K562 (cell line): ENCODE measurements at regions not wholly inside any gene's neighbourhood (a gene's known extent, or its start where the extent isn't known, plus 50 kb on each side); places are given as distances from the start of the nearest gene placed in this dataset.
A peak's percentile ranks its signal among the peaks of the same experiment; 100 is the strongest.

Experiments
- DACH1 ChIP-seq: fragments of 450-650 bp; IDR thresholded peaks from 2 replicates; pipeline ENCODE4 v1.6.1; 2018; ENCODE audit not compliant: partially characterized antibody
- ETS1 ChIP-seq: conservative IDR thresholded peaks from 2 replicates; pipeline ENCODE4 v1.6.1; 2011; ENCODE audit warnings: low read depth, mild to moderate bottlenecking, low read length; ENCODE audit not compliant: control insufficient read depth
- EWSR1 ChIP-seq: fragments of 450-650 bp; IDR thresholded peaks from 2 replicates; pipeline ENCODE4 v1.6.1; 2018; ENCODE audit warnings: borderline replicate concordance, mild to moderate bottlenecking, low read depth, moderate library complexity; ENCODE audit not compliant: partially characterized antibody
- FOS ChIP-seq: IDR thresholded peaks from 3 replicates; pipeline ENCODE4 v1.6.1; 2011; ENCODE audit not compliant: insufficient read length; ENCODE audit errors: extremely low read depth
- FOXK1 ChIP-seq: sonication (generic); formaldehyde crosslinking; IDR thresholded peaks from 2 replicates; pipeline ENCODE4 v1.8.0; 2022; ENCODE audit warnings: missing genetic modification reagents, mild to moderate bottlenecking, borderline replicate concordance
- KDM1A ChIP-seq, 2 experiments: fragments of 450-650 bp; IDR thresholded peaks; 2 replicates each; pipeline ENCODE4 v1.6.1; 2016; ENCODE audit warnings: mild to moderate bottlenecking in 2 of 2
- MCM7 ChIP-seq, 2 experiments: fragments of 450-650 bp; IDR thresholded peaks; 2 replicates each; pipeline ENCODE4 v1.6.1; 2016 to 2018
- MEF2D ChIP-seq: conservative IDR thresholded peaks from 2 replicates; pipeline ENCODE4 v1.6.1; 2016; ENCODE audit warnings: low read depth, missing genetic modification characterization, missing compliant biosample characterization
- RAD51 ChIP-seq: fragments of 450-650 bp; IDR thresholded peaks from 2 replicates; pipeline ENCODE4 v1.7.1; 2016; ENCODE audit warnings: low read depth, mild to moderate bottlenecking, borderline replicate concordance
- RBFOX2 ChIP-seq: fragments of 200-400 bp; formaldehyde crosslinking; IDR thresholded peaks from 2 replicates; pipeline ENCODE4 v1.6.1; 2017; ENCODE audit warnings: low read depth, mild to moderate bottlenecking, low read length, moderate library complexity
- SMARCA4 ChIP-seq: fragments of 450-650 bp; IDR thresholded peaks from 2 replicates; pipeline ENCODE4 v1.6.1; 2016
- STAG1 ChIP-seq: sonication (generic); formaldehyde crosslinking; IDR thresholded peaks from 2 replicates; pipeline ENCODE4 v1.5.0; 2020; ENCODE audit warnings: missing genetic modification reagents, borderline replicate concordance
- STAT5A ChIP-seq: IDR thresholded peaks from 2 replicates; pipeline ENCODE4 v1.6.1; 2012; ENCODE audit warnings: low read length, inconsistent platforms, borderline replicate concordance
- TEAD2 ChIP-seq: fragments of 450-650 bp; IDR thresholded peaks from 2 replicates; pipeline ENCODE4 v1.6.1; 2016; ENCODE audit warnings: missing genetic modification characterization, control low read depth, missing compliant biosample characterization
- ZBED1 ChIP-seq: IDR thresholded peaks from 2 replicates; pipeline ENCODE4 v1.6.1; 2014
- ZBTB1 ChIP-seq: sonication (generic); formaldehyde crosslinking; IDR thresholded peaks from 2 replicates; pipeline ENCODE4 v1.8.1; 2023; ENCODE audit warnings: missing genetic modification reagents, low read depth, mild to moderate bottlenecking, borderline replicate concordance
- ZNF282 ChIP-seq: sonication (generic); formaldehyde crosslinking; IDR thresholded peaks from 2 replicates; pipeline ENCODE4 v1.8.1; 2023; ENCODE audit warnings: missing genetic modification reagents
- ZNF324 ChIP-seq: fragments of 250-450 bp; sonication (Bioruptor Pico); IDR thresholded peaks from 2 replicates; pipeline ENCODE4 v1.4.0; 2020; ENCODE audit warnings: mild to moderate bottlenecking
- ZNF395 ChIP-seq: fragments of 200-800 bp; sonication (Bioruptor generic); IDR thresholded peaks from 2 replicates; pipeline ENCODE4 v1.6.1; 2017; ENCODE audit warnings: missing genetic modification characterization, missing compliant biosample characterization
- ZNF586 ChIP-seq: fragments of 450-650 bp; formaldehyde crosslinking; conservative IDR thresholded peaks from 2 replicates; pipeline ENCODE4 v1.4.0; 2020; ENCODE audit warnings: mild to moderate bottlenecking, moderate library complexity
- TF ChIP-seq, protein P1 (sequence below): sonication (generic); formaldehyde crosslinking; IDR thresholded peaks from 2 replicates; pipeline ENCODE4 v1.8.0; 2023; ENCODE audit warnings: mild to moderate bottlenecking, missing genetic modification reagents
- TF ChIP-seq, protein P2 (sequence below): fragments of 450-650 bp; formaldehyde crosslinking; IDR thresholded peaks from 2 replicates; pipeline ENCODE4 v1.4.0; 2022; ENCODE audit warnings: missing genetic modification characterization

DNA sequence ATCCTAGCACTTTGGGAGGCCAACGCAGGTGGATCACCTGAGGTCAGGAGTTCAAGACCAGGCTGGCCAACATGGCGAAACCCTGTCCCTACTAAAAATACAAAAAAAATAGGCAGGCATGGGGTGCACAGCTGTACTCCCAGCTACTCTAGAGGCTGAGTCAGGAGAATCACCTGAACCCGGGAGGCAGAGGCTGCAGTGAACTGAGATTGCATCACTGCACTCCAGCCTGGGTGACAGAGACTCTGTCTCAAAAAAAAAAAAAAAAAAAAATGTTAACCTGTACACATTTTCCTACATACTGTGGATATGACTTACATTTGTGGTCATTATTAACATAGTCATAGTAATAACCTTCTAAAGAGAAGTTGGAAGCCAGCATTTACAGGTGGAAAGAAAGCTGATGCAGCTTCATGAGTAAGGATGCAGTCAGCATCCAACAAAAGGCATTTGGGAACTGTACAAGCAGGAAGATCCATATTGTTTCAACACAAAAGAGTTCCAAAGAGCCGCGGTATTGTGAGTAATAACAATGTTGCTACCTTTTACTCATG lies 186.2 kb downstream of the GPX5 start (continued):
- no peak for TF ChIP-seq ZNF395 (CRISPR knock-in tag)
- TF ChIP-seq ZNF586 (CRISPR knock-in tag) = no peak
- no peak for TF ChIP-seq MEF2D (tag)
- no peak for TF ChIP-seq ZNF324 (CRISPR knock-in tag)
- no peak for TF ChIP-seq RAD51
- no peak for TF ChIP-seq DACH1
- TF ChIP-seq ETS1 = no peak
- TF ChIP-seq RBFOX2 = no peak
- no peak for TF ChIP-seq FOXK1 (CRISPR knock-in tag)
- TF ChIP-seq, protein P1, sequence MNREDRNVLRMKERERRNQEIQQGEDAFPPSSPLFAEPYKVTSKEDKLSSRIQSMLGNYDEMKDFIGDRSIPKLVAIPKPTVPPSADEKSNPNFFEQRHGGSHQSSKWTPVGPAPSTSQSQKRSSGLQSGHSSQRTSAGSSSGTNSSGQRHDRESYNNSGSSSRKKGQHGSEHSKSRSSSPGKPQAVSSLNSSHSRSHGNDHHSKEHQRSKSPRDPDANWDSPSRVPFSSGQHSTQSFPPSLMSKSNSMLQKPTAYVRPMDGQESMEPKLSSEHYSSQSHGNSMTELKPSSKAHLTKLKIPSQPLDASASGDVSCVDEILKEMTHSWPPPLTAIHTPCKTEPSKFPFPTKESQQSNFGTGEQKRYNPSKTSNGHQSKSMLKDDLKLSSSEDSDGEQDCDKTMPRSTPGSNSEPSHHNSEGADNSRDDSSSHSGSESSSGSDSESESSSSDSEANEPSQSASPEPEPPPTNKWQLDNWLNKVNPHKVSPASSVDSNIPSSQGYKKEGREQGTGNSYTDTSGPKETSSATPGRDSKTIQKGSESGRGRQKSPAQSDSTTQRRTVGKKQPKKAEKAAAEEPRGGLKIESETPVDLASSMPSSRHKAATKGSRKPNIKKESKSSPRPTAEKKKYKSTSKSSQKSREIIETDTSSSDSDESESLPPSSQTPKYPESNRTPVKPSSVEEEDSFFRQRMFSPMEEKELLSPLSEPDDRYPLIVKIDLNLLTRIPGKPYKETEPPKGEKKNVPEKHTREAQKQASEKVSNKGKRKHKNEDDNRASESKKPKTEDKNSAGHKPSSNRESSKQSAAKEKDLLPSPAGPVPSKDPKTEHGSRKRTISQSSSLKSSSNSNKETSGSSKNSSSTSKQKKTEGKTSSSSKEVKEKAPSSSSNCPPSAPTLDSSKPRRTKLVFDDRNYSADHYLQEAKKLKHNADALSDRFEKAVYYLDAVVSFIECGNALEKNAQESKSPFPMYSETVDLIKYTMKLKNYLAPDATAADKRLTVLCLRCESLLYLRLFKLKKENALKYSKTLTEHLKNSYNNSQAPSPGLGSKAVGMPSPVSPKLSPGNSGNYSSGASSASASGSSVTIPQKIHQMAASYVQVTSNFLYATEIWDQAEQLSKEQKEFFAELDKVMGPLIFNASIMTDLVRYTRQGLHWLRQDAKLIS (CRISPR knock-in tag) = no peak
- TF ChIP-seq STAT5A = no peak
- TF ChIP-seq STAG1 (CRISPR knock-in tag) = no peak
- peak; percentile 14; the same call in 1 of the 2 replicates for TF ChIP-seq SMARCA4
- no peak for TF ChIP-seq MCM7 (IDR thresholded peaks at IDR 0.05)
- no peak for TF ChIP-seq ZBED1
- TF ChIP-seq, protein P2, sequence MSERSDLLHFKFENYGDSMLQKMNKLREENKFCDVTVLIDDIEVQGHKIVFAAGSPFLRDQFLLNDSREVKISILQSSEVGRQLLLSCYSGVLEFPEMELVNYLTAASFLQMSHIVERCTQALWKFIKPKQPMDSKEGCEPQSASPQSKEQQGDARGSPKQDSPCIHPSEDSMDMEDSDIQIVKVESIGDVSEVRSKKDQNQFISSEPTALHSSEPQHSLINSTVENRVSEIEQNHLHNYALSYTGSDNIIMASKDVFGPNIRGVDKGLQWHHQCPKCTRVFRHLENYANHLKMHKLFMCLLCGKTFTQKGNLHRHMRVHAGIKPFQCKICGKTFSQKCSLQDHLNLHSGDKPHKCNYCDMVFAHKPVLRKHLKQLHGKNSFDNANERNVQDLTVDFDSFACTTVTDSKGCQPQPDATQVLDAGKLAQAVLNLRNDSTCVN = no peak
- TF ChIP-seq ZBTB1 (CRISPR knock-in tag) = no peak
- no peak for TF ChIP-seq ZNF282 (CRISPR knock-in tag)
- no peak for TF ChIP-seq EWSR1
- no peak for TF ChIP-seq TEAD2
- TF ChIP-seq KDM1A (IDR thresholded peaks at IDR 0.05) = peak; percentile 46 to 47; a peak in 3 of 4 replicates
- TF ChIP-seq FOS = no peak
